ENCODE measurements at regions not wholly inside any gene's neighbourhood (a gene's known extent, or its start where the extent isn't known, plus 50 kb on each side); places are given as distances from the start of the nearest gene placed in this dataset.

DNA sequence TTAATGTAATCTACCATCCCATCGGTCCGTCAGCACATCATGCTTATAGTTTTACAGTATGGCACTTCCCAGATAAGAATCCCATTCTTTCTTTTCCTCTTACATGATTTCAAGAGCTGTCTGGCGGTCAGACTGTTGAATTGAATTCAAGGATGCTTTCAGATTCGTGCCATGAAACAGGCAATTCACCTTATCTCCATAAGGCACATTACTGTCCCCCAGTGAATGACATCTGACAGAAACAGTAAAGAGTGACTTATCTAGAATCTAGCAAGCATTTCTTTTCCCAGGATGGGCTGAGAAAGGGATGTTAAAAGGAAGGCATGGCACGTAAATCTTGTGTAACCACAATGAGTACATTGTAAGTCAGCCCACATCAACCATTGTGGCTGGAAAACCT is 61.1 kb upstream of the SEM1 start:
- TF ChIP-seq, protein P1, sequence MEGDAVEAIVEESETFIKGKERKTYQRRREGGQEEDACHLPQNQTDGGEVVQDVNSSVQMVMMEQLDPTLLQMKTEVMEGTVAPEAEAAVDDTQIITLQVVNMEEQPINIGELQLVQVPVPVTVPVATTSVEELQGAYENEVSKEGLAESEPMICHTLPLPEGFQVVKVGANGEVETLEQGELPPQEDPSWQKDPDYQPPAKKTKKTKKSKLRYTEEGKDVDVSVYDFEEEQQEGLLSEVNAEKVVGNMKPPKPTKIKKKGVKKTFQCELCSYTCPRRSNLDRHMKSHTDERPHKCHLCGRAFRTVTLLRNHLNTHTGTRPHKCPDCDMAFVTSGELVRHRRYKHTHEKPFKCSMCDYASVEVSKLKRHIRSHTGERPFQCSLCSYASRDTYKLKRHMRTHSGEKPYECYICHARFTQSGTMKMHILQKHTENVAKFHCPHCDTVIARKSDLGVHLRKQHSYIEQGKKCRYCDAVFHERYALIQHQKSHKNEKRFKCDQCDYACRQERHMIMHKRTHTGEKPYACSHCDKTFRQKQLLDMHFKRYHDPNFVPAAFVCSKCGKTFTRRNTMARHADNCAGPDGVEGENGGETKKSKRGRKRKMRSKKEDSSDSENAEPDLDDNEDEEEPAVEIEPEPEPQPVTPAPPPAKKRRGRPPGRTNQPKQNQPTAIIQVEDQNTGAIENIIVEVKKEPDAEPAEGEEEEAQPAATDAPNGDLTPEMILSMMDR (IDR thresholded peaks at IDR 0.05; ENCODE audit: low read depth, low read length), result no peak

GRCh38 chr7:96772139-96772694 is 62.6 kb upstream of the SEM1 start:
- H3K36me3 ChIP-seq, result no peaks in the 10 kb centered on the region
- no peaks in the 10 kb centered on the region for H3K9me3 ChIP-seq
- TF ChIP-seq, protein P1 (IDR thresholded peaks at IDR 0.05; ENCODE audit: low read depth, low read length), result no peak
- no peak for DNase-seq
- no peaks in the 10 kb centered on the region for H3K27me3 ChIP-seq
- H3K4me1 ChIP-seq, result peaks cover 15% of the 10 kb centered on the region; the same call in 1 of the 2 replicates
- no peak overlapping the region for H3K4me3 ChIP-seq (ENCODE audit: low read depth, low read length)

More for the DNA sequence above, 61.1 kb upstream of the SEM1 start:
- no peak overlapping the region for H3K4me3 ChIP-seq (ENCODE audit: low read depth, low read length)
- no peaks in the 10 kb centered on the region for H3K27me3 ChIP-seq
- peaks cover 15% of the 10 kb centered on the region; the same call in 1 of the 2 replicates for H3K4me1 ChIP-seq
- H3K36me3 ChIP-seq, result no peaks in the 10 kb centered on the region
- DNase-seq, result no peak
- no peaks in the 10 kb centered on the region for H3K9me3 ChIP-seq

DNA sequence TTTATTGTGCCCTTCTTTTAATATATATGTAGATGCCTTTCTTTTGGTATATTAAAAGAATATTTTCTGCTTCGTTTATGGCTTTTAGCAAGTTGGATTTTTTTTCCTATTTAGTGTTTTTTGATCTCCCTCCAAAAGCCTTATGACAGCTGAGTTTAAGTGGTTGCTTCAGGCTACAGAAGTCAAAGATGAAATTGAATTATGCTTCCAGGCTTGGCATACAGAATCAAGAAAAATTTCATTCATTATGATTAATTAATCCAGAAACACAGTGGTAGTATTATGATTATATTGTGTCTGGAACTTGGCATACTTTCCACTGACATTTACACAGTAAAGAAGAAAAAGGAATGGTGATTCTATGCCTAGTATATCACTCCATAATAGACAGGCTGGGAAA is 63.8 kb upstream of the SEM1 start:
- no peaks in the 10 kb centered on the region for H3K36me3 ChIP-seq
- peaks cover 15% of the 10 kb centered on the region; the same call in 1 of the 2 replicates for H3K4me1 ChIP-seq
- H3K4me3 ChIP-seq (ENCODE audit: low read depth, low read length), result no peak overlapping the region
- H3K9me3 ChIP-seq, result no peaks in the 10 kb centered on the region
- TF ChIP-seq, protein P1 (IDR thresholded peaks at IDR 0.05; ENCODE audit: low read depth, low read length), result no peak
- H3K27me3 ChIP-seq, result no peaks in the 10 kb centered on the region
- no peak for DNase-seq

DNA sequence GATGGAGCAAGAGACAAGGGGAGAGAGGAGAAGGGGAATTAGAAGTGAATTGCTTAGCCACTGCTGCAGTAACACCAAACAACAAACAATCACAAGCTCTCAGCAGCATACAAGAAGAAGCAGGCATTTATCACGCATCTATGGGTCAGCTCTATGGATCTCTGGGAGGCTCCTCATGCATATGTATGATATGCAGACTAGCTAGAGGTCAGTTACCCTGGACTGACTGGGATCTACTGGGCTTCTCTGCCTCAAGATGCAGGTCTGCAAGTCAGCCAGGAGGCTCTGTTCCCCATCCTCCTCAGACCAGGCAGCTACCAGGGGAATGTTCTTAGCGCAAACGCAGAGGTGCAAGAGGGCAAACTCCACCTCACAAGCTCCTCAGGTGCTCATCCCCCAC is 64.7 kb upstream of the SEM1 start:
- Histone ChIP-seq H3K36me3 (no peaks in the 10 kb centered on the region), H3K9me3 (no peaks in the 10 kb centered on the region), H3K4me1 (peaks cover 15% of the 10 kb centered on the region; the same call in 1 of the 2 replicates), H3K27me3 (no peaks in the 10 kb centered on the region), H3K4me3 (ENCODE audit: low read depth, low read length) (no peak overlapping the region)
- TF ChIP-seq, protein P1 (IDR thresholded peaks at IDR 0.05; ENCODE audit: low read depth, low read length), result no peak
- DNase-seq, result no peak

- Histone ChIP-seq H3K9me3 (no peaks in the 10 kb centered on the region), H3K36me3 (no peaks in the 10 kb centered on the region), H3K4me1 (peaks cover 15% of the 10 kb centered on the region; the same call in 1 of the 2 replicates), H3K27me3 (no peaks in the 10 kb centered on the region), H3K4me3 (ENCODE audit: low read depth, low read length) (no peak overlapping the region)
- no peak for DNase-seq
- TF ChIP-seq, protein P1 (IDR thresholded peaks at IDR 0.05; ENCODE audit: low read depth, low read length), result no peak
Observed at GRCh38 chr7:96775046-96775445, 65.4 kb upstream of the SEM1 start.

DNA sequence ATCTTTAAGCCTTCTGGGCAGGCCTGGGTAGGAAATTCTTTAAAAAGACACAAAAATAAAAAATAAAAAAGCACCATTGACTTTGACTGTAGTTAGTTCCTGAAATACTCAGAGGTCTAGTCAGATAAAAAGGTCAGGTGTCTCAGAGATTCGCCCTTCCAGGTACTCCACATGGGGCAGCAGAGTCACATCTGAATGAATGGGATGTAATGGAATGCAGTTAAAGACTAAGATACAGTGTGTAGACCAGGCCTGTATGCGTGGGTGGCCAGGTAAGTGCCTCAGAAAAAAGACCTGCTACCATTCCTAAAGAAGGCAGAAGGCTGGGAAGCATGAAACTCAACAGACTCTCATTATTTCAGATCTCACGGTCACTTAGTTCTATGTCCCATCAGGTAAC is 68.6 kb upstream of the SEM1 start:
- no peaks in the 10 kb centered on the region for H3K9me3 ChIP-seq
- no peaks in the 10 kb centered on the region for H3K27me3 ChIP-seq
- TF ChIP-seq, protein P1 (IDR thresholded peaks at IDR 0.05; ENCODE audit: low read depth, low read length), result peak; percentile 36
- H3K4me3 ChIP-seq (ENCODE audit: low read depth, low read length), result no peak overlapping the region
- peaks cover 1% of the 10 kb centered on the region; the same call in 1 of the 2 replicates for H3K4me1 ChIP-seq
- DNase-seq, result no peak
- no peaks in the 10 kb centered on the region for H3K36me3 ChIP-seq
